ENCODE measurements at regions not wholly inside any gene's neighbourhood (a gene's known extent, or its start where the extent isn't known, plus 50 kb on each side); places are given as distances from the start of the nearest gene placed in this dataset.
"Not testable (repeated sequence)": the region's sequence is repeated elsewhere in the genome, so short reads cannot be mapped to it uniquely, and the experiment has no call there.

GRCh38 chr10:25713894-25714240, 220.2 kb upstream of the MYO3A start:
- DNase-seq (ENCODE audit: low spot score): no peak

DNA sequence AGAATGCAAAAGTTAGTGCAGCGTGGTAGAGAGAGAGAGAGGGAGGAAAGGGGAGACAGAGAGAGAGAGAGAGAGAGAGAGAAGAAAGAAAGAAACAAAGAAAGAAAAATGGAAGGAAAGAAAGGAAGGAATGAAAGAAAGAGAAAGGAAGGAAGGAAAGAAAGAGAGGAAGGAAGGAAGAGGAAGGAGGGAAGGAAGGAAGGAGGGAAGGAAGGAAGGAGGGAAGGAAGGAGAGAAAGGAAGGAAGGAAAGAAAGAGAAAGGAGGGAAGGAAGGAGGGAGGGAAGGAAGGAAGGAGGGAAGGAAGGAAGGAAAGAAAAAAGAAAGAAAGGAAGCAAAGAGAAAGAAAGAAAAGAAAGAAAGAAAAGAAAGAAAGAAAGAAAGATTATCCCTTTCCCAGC, 209.8 kb upstream of the MYO3A start:
- no peak for DNase-seq (ENCODE audit: low spot score)

DNA sequence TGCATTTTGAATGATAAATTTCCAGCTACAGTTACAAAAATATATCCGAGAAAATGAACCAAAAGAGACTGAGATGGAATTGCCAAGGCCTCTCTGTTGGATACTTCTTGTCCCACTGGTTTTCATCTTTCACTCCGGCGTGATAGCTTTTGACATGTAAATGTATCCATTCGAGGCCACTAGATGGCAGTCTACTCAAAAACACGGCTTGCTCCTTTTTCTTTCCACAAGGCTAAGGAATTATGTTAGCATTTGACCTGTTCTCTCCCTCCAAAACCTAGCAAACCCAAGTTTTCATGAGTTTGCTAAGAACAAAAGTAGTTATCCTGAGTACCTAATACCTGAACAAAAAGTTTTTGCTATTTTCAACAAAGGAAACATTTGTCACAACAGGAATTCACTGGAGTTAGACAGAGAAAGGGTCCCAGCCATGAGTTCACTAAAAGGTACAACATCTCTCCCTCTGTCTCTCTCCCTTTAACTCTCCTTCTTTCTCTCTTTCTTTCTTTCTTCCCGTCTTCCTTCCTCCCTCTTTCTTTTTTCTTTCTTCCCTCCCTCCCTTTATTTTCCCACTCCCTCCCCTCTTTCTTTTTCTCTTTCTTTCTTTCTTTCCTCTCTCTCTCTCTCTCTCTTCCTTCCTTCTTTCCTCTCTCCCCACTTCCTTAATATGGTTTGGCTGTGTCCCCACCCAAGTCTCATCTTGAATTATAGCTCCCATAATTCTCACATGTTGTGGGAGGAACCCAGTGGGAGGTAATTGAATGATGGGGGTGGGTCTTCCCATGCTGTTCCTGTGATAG, 207.9 kb upstream of the MYO3A start:
- DNase-seq (ENCODE audit: low spot score): peak; percentile 71

GRCh38 chr10:25738776-25739175, 195.3 kb upstream of the MYO3A start:
- DNase-seq (ENCODE audit: low spot score): no peak

GRCh38 chr10:25743832-25744231, 190.2 kb upstream of the MYO3A start:
- DNase-seq (ENCODE audit: low spot score): no peak

DNA sequence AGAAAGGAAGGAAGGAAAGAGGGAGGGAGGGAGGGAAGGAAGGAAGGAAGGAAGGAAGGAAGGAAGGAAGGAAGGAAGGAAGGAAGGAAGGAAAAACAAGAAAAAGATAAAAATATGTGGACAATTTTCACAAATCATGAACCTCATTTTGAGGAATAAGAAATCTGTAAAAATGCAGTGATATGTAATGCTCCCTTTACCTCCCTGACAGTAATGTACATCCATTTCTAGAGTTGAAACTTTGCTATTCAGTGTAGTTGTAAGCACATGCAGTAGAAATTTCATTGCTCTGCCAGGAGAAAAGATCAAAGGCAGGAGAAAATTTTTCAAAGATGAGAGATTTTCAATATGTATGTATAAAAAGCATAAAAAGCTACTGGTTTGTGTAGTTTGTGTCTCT, 189.5 kb upstream of the MYO3A start:
- DNase-seq (ENCODE audit: low spot score): no peak

DNA sequence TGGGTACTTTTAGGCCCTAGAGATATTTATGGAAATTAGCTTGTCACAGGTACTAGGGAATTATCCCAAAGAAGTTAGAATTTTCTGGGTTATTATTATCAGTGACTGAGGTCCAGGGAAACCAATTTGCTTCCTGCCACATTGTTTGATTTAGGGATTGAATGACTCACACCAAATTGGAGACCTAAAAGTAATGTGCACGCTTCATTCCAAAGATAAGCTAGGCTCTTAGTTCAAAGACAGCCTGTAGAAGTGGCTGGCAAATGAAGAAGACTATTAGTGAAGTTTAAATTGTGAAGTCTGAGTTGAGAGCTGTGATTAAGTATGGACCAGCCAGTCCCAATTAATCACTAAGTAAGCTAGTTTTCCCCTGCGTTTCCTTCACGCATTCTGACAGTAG, 188.1 kb upstream of the MYO3A start:
- no peak for DNase-seq (ENCODE audit: low spot score)

- no peak for DNase-seq (ENCODE audit: low spot score)
These were observed 186.9 kb upstream of the MYO3A start for GRCh38 chr10:25747084-25747483.

GRCh38 chr10:25748509-25748908, 185.5 kb upstream of the MYO3A start:
- DNase-seq (ENCODE audit: low spot score): no peak

DNA sequence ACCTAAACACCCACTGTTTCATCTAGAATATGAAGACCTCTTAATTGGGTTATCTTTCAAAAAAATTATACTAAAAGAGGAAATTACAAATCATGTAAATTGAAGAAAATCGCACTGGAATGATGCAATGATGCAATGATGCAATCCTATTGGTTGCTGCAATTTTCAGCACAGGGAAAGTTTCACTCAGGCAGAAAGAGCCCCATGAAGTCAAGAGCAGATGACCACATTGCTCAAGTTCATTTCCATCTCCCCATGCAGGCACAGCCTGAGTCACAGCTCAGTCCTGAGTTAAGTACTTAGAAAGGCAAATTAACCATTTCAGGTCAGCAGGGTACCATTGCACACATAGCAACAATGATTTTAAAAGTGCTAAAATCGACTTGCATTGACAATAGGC, 180.3 kb upstream of the MYO3A start:
- no peak for DNase-seq (ENCODE audit: low spot score)

- DNase-seq (ENCODE audit: low spot score): not testable (repeated sequence)
These were observed 178.2 kb upstream of the MYO3A start for GRCh38 chr10:25755874-25756273.

GRCh38 chr10:25756784-25757183, 177.2 kb upstream of the MYO3A start:
- DNase-seq (ENCODE audit: low spot score): no peak

- peak; percentile 59 for DNase-seq (ENCODE audit: low spot score)
These were observed 176.0 kb upstream of the MYO3A start for GRCh38 chr10:25758041-25758457.

- no peak for DNase-seq (ENCODE audit: low spot score)
These were observed 175.5 kb upstream of the MYO3A start for GRCh38 chr10:25758511-25758910.

- DNase-seq (ENCODE audit: low spot score): no peak
These were observed 172.1 kb upstream of the MYO3A start for GRCh38 chr10:25761937-25762336.

- no peak for DNase-seq (ENCODE audit: low spot score)
These were observed 167.8 kb upstream of the MYO3A start for GRCh38 chr10:25766213-25766612.

DNA sequence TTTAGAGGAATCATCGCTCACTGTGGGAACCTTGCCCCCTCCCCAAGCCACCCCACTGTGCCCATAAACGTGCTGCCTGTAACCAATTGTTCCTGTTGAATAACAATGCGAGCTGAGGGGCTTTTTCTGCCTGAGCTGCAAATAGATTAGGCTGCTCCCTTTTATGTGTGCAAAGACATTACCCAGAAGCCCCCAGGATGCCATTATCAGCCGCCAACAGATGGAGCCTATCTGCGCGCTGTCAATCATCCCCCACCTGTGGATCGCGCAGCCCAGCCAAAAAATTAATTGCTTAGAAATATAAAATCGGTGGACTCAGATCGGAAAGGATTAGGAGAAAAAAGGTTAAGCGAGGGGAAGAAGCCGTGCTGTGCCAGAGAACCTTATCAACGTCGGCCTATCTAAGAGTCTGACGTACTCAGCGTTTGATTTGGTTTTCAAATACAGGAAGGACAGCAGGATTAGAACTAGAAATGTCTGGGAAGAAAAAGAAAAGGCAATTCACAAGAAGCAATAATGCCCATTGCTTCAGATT, 167.3 kb upstream of the MYO3A start:
- no peak for DNase-seq (ENCODE audit: low spot score)

DNA sequence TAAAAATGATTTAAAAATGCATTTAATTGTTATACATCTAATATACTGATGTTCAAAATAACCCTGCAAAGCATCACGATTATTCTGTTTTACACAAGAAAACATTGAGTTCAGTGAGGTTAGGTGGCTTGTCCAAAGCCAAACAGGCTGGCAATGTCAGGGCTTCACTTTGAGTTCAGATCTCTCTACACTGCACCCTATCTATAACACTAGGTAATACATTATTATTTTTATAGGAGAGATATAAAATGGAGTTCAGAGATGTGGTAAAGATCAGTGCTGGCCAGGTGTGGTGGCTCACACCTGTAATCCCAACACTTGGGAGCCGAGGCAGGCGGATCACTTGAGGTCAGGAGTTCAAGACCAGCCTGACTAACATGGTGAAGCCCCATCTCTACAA, 165.9 kb upstream of the MYO3A start:
- DNase-seq (ENCODE audit: low spot score): no peak

DNA sequence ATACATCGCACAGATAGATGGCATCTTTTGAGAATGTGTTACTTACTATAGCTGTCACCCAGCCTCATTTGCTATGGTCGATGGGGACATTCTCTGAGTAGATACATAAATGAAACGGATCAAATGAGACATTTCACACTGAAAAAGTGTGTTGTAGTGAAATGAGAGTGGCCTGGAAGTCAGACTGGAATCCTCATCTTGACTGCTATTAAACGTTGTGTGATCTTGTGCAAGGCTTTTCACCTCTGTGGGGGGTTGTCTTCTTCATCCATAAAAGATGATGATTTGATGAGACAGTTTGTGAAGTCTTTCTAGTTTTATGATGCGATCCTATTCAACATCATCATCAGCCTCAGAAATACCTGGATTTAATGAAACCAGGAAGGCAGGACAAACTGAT, 155.4 kb upstream of the MYO3A start:
- DNase-seq (ENCODE audit: low spot score): no peak

- DNase-seq (ENCODE audit: low spot score): no peak
These were observed 147.9 kb upstream of the MYO3A start for GRCh38 chr10:25786161-25786560.

- DNase-seq (ENCODE audit: low spot score): no peak
These were observed 147.1 kb upstream of the MYO3A start for GRCh38 chr10:25786899-25787298.

- no peak for DNase-seq (ENCODE audit: low spot score)
These were observed 136.1 kb upstream of the MYO3A start for GRCh38 chr10:25797888-25798429.

DNA sequence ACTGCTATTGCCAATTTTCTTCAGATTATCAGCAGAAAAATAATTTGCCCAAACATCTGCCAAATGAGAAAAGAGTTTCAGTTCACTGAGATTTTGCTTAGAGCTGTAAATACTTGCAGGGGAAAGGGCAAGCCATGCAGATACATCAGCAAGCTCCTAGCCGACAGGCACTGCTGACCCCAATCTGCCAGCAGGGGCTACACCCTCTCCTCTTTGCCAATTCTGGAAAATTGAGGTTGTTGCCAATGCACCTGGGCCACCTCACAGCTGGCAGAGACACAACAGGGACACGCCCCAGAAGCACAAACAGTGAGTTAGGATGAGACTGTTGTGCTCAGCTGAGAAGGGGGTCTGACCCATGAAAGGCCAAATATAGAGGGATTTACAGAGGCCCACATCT, 129.5 kb upstream of the MYO3A start:
- no peak for DNase-seq (ENCODE audit: low spot score)

DNA sequence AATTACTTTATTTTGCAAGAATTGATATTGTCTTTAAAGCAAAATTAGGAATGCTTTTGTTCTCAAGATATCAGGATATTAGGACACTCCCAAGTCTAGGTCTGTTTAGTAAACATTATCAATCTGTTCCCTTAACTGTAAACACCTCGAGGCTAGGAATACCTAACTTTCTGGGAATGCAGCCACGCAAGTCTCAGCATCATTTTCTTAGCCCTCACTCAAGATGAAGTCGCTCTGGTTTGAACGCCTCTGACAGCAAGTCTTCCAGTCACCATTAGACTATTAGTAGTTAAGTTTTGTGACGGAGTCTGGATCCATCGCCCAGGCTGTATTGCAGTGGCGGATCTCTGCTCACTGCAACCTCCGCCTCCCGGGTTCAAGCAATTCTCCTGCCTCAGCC, 128.0 kb upstream of the MYO3A start:
- no peak for DNase-seq (ENCODE audit: low spot score)

All from pons (tissue), 1 donor.